ENCODE measurements at regions not wholly inside any gene's neighbourhood (a gene's known extent, or its start where the extent isn't known, plus 50 kb on each side); places are given as distances from the start of the nearest gene placed in this dataset.

GRCh38 chr4:127425202-127425845, 207.4 kb upstream of the INTU start:
- TF ChIP-seq CTCF (conservative IDR thresholded peaks at IDR 0.05; ENCODE audit: low read length): no peak
- DNase-seq (ENCODE audit: low read depth): no peak
- no peak overlapping the region for H3K4me3 ChIP-seq (ENCODE audit: low read length)

GRCh38 chr4:127425851-127426250, 206.9 kb upstream of the INTU start:
- no peak for DNase-seq (ENCODE audit: low read depth)
- no peak overlapping the region for H3K4me3 ChIP-seq (ENCODE audit: low read length)

GRCh38 chr4:127441571-127441970, 191.2 kb upstream of the INTU start:
- no peak overlapping the region for H3K4me3 ChIP-seq (ENCODE audit: low read length)
- no peak for DNase-seq (ENCODE audit: low read depth)
- TF ChIP-seq CTCF (conservative IDR thresholded peaks at IDR 0.05; ENCODE audit: low read length): no peak

More at GRCh38 chr4:127425851-127426250, 206.9 kb upstream of the INTU start:
- TF ChIP-seq CTCF (conservative IDR thresholded peaks at IDR 0.05; ENCODE audit: low read length): no peak

- TF ChIP-seq CTCF (conservative IDR thresholded peaks at IDR 0.05; ENCODE audit: low read length): no peak
- no peak overlapping the region for H3K4me3 ChIP-seq (ENCODE audit: low read length)
- DNase-seq (ENCODE audit: low read depth): no peak
These were observed 187.3 kb upstream of the INTU start for GRCh38 chr4:127445471-127445870.

GRCh38 chr4:127446427-127446885, 186.3 kb upstream of the INTU start:
- peak; percentile 4 for DNase-seq (ENCODE audit: low read depth)
- no peak for TF ChIP-seq CTCF (conservative IDR thresholded peaks at IDR 0.05; ENCODE audit: low read length)
- no peak overlapping the region for H3K4me3 ChIP-seq (ENCODE audit: low read length)

- no peak for TF ChIP-seq CTCF (conservative IDR thresholded peaks at IDR 0.05; ENCODE audit: low read length)
- DNase-seq (ENCODE audit: low read depth): no peak
- no peak overlapping the region for H3K4me3 ChIP-seq (ENCODE audit: low read length)
These were observed 183.8 kb upstream of the INTU start for GRCh38 chr4:127448986-127449385.

GRCh38 chr4:127449449-127449848, 183.3 kb upstream of the INTU start:
- TF ChIP-seq CTCF (conservative IDR thresholded peaks at IDR 0.05; ENCODE audit: low read length): no peak
- DNase-seq (ENCODE audit: low read depth): no peak
- H3K4me3 ChIP-seq (ENCODE audit: low read length): no peak overlapping the region
